Small intestine (tissue), 7 donors: ENCODE measurements at regions not wholly inside any gene's neighbourhood (a gene's known extent, or its start where the extent isn't known, plus 50 kb on each side); places are given as distances from the start of the nearest gene placed in this dataset.
A peak's percentile ranks its signal among the peaks of the same experiment; 100 is the strongest.

Experiments used
- DNase-seq, 2 donors: peaks; one replicate each; pipeline versions ENCODE4 v3.0.0 to v3.0.0-alpha.2; 2013
- FAIRE-seq: peaks from 2 replicates; lab custom pipeline; 2012; peaks lifted over from hg19 to GRCh38; lab: Jason Lieb, UNC
- H3K27ac ChIP-seq, 3 donors: one replicate each; pipeline ENCODE4 v1.5.1; 2013; ENCODE audit warnings: low read length in 2 of 3, mild to moderate bottlenecking in 2 of 3, control low read depth in 1 of 3, inconsistent platforms in 1 of 3, low read depth in 1 of 3, moderate library complexity in 1 of 3
- H3K27me3 ChIP-seq, 3 donors: one replicate each; pipeline ENCODE4 v1.6.1; 2013; ENCODE audit warnings: low read length in 3 of 3, inconsistent platforms in 1 of 3; ENCODE audit not compliant: control insufficient read depth in 3 of 3, insufficient read depth in 3 of 3
- H3K36me3 ChIP-seq, 3 donors: one replicate each; pipeline ENCODE4 v1.6.1; 2013; ENCODE audit warnings: low read length in 3 of 3, inconsistent platforms in 1 of 3, low read depth in 1 of 3, mild to moderate bottlenecking in 1 of 3, moderate library complexity in 1 of 3; ENCODE audit not compliant: control insufficient read depth in 3 of 3, insufficient read depth in 2 of 3
- H3K4me1 ChIP-seq, 3 donors: one replicate each; pipeline ENCODE4 v1.6.1; 2013; ENCODE audit warnings: low read length in 2 of 3, inconsistent platforms in 1 of 3, low read depth in 1 of 3, mild to moderate bottlenecking in 1 of 3, moderate library complexity in 1 of 3; ENCODE audit not compliant: control insufficient read depth in 3 of 3, insufficient read depth in 2 of 3
- H3K4me3 ChIP-seq, 3 donors: one replicate each; pipeline ENCODE4 v1.5.1; 2013; ENCODE audit warnings: low read length in 3 of 3, control low read depth in 1 of 3, inconsistent platforms in 1 of 3, low read depth in 1 of 3, mild to moderate bottlenecking in 1 of 3, moderate library complexity in 1 of 3
- H3K9me3 ChIP-seq, 2 donors: one replicate each; pipeline ENCODE4 v1.6.1; 2013; ENCODE audit warnings: low read depth in 1 of 2, low read length in 1 of 2; ENCODE audit not compliant: control insufficient read depth in 2 of 2, insufficient read depth in 1 of 2
- WGBS, 3 donors: extraction: QIAGEN DNeasy Blood & Tissue Kit; methylation state at CpG; one replicate each; pipeline ENCODE4 v1.1.7; 2013; 5-methylcytosine and 5-hydroxymethylcytosine counted together
- donor health status: healthy with polysubstance abuse.
- donor health status: control.
- donor health status: control.
- donor health status: Bipolar disorder and iron deficiency.
- donor health status: healthy.

DNA sequence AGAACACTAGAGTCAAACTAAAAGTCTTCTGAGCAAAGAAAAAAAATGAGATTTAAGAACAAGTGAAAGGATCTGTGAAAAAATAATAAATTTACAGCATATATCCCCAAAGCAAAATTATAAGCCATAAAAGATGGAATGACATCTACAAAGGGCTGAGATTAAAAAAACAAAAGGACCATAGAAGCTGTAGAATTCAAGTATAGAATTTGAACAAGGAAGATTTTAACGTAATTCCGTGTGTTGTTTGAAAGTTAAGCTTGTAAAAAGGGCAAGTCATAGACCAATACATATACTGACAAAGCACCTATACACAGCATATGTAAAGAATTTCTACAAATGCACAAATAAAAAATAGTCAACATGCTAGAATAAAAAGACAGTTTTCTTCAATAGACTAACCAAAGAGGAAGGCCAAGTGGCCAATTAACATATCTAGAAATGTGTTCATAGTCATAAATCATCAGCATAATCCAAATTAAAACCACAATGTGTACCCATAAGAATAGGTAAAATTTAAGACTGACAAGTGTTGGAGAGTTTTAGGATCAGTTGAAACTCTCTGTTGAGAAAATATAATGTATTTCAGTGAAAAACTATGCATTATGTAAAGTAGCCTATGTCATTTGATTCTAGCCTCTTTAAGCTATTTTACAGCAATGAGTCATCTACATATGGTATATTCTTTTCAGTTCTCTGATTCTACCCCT lies 674.9 kb downstream of the OLFM4 start:
- no peak for DNase-seq
- FAIRE-seq, result no peak
- no peak overlapping the region for H3K4me3 ChIP-seq
- H3K4me1 ChIP-seq, result no peaks in the 10 kb centered on the region
- no peak overlapping the region for H3K27ac ChIP-seq
- no peaks in the 10 kb centered on the region for H3K27me3 ChIP-seq
- WGBS, 3 donors, result 87 to 92% (median 89%) methylated on average over 2 of the region's 2 CpGs
- H3K36me3 ChIP-seq, result no peaks in the 10 kb centered on the region
- peaks cover 0 to 3% of the 10 kb centered on the region in 2 donors for H3K9me3 ChIP-seq

DNA sequence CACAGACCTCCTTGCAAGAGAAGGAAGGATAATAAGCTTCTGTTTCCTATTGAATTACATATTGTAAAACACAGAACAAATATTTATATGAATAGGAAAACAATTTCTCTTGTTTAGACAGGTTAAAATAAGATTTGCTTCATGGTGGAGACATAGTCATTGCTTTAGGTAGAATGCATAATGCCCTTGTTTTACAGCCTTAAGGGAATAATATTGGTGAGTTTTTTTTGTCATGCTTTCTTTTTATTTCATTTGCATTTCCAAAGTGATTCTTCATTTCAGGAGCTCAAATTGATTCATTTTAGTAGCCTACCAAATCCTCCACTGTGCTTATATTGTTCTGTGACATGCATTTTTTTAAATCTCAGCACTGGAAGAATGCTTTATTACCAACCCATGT lies 690.7 kb downstream of the OLFM4 start:
- Histone ChIP-seq H3K27ac (no peak overlapping the region), H3K36me3 (no peaks in the 10 kb centered on the region), H3K4me3 (no peak overlapping the region), H3K4me1 (no peaks in the 10 kb centered on the region), H3K27me3 (no peaks in the 10 kb centered on the region), H3K9me3 (peaks cover 0 to under 1% of the 10 kb centered on the region in 2 donors)
- FAIRE-seq, result no peak
- no peak for DNase-seq

DNA sequence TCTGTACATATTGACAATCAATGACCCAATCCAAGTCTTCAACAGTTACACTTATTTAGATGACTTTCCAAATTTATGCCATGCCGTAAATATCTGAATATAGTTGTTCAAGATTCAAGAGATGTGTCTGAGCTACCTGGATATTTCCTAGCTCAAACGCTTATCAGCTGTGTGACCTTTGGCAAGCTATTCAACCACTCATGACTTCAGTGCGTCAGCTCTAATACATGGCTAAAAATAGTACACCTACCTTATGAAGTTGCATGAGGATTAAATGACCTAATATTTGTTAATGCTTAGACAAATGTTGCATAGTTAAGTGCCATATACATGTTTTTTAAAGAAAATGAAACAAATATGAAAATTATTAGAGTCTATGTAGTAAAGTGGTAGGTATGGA lies 704.1 kb downstream of the OLFM4 start:
- DNase-seq (peak in 1 of 2 donors; percentile 1), FAIRE-seq (no peak)
- H3K4me3 ChIP-seq, result no peak overlapping the region
- no peaks in the 10 kb centered on the region for H3K27me3 ChIP-seq
- no peaks in the 10 kb centered on the region for H3K36me3 ChIP-seq
- H3K9me3 ChIP-seq, result no peaks in the 10 kb centered on the region
- H3K4me1 ChIP-seq, result no peaks in the 10 kb centered on the region
- 35 to 74% (median 46%) methylated on average over 3 of the region's 3 CpGs for WGBS, 3 donors
- H3K27ac ChIP-seq, result no peak overlapping the region

DNA sequence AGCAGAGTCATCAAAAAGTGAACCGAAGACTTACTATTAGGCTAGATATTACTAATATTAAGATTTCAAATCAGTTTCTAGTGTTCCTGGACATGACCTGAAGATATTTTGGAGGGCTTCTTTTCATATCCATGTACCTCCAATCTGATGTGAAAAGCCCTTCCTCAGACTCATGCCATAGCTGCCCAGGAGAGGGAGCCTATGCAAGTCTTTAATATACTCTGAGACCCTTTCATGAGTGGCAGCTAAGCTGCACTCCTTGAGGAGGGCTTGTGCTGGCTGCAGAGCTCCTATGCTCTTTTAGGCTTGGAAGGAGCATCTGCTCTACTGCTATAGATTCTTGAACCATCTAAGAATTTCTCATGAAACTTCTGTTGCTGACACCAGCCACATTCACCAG lies 715.3 kb downstream of the OLFM4 start:
- Histone ChIP-seq H3K27ac (no peak overlapping the region), H3K4me3 (no peak overlapping the region), H3K27me3 (no peaks in the 10 kb centered on the region), H3K9me3 (no peaks in the 10 kb centered on the region), H3K4me1 (no peaks in the 10 kb centered on the region), H3K36me3 (no peaks in the 10 kb centered on the region)
- 93 to 96% (median 94%) methylated on average over 1 of the region's 1 CpG for WGBS, 3 donors
- FAIRE-seq (no peak), DNase-seq (no peak)

DNA sequence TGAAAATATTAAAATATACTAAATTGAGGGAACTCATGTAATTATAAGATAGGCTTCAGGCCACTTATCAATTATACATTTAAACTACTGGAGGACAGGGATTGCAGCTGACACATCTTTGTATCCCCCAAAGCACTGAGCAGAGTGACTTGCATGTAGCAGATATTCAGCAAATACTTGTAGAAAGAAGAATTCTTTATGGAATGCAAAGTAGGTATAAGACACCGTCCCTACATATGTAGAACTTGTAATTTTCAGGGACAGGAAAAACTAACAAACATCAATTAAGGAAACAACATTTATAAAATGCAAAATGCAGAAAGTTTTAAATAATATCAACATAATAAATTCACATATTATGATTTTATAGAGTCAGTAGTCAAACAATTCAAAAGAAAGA lies 719.2 kb downstream of the OLFM4 start:
- Histone ChIP-seq H3K36me3 (no peaks in the 10 kb centered on the region), H3K9me3 (no peaks in the 10 kb centered on the region), H3K4me1 (no peaks in the 10 kb centered on the region), H3K4me3 (no peak overlapping the region), H3K27ac (no peak overlapping the region), H3K27me3 (no peaks in the 10 kb centered on the region)
- FAIRE-seq (no peak), DNase-seq (no peak)
- 87 to 98% (median 88%) methylated on average over 1 of the region's 1 CpG for WGBS, 3 donors

DNA sequence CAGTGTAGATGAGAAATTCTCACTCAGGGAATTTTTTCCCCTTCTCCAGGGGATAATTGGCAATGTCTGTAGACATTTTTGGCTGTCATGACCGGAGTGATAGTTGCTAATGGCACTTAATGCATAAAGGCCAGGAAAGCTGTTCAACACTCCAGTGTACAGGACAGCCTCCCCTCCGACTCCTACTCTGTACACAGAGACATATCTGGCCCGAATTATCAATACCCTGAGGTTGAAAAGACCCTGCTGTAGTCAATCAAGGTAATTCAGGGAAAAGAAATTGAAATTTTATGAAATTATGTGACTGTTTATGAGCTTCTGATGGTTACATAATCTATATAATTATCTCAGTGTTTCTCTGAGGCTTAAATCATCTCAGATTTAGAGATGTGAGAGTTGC lies 720.7 kb downstream of the OLFM4 start:
- 31 to 61% (median 44%) methylated on average over 3 of the region's 3 CpGs for WGBS, 3 donors
- no peak overlapping the region for H3K27ac ChIP-seq
- no peaks in the 10 kb centered on the region for H3K27me3 ChIP-seq
- H3K36me3 ChIP-seq, result no peaks in the 10 kb centered on the region
- no peaks in the 10 kb centered on the region for H3K4me1 ChIP-seq
- no peaks in the 10 kb centered on the region for H3K9me3 ChIP-seq
- no peak overlapping the region for H3K4me3 ChIP-seq
- DNase-seq, result no peak
- FAIRE-seq, result no peak

DNA sequence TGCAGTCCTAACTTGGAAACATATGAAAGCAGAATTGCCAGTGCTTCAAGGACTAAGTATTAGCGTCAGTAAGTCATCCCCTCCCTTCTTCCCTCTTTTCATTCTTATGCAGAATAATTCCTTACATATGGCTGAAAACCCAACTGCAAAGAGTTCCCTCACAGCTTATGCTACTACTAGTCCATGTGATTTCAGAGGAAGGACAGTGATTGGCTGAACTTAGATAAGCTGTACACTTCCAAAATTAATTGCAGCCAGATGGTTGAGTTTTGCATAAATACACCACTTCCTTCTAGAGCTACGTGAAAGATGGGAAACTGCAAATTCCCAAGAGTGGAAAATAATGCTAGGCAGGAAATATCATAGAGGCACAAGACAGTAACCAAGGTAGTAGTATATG lies 730.4 kb downstream of the OLFM4 start:
- Histone ChIP-seq H3K36me3 (no peaks in the 10 kb centered on the region), H3K27ac (no peak overlapping the region), H3K27me3 (no peaks in the 10 kb centered on the region), H3K4me1 (no peaks in the 10 kb centered on the region), H3K9me3 (no peaks in the 10 kb centered on the region), H3K4me3 (no peak overlapping the region)
- 36 to 48% (median 45%) methylated on average over 2 of the region's 2 CpGs for WGBS, 3 donors
- FAIRE-seq, result no peak
- no peak for DNase-seq

DNA sequence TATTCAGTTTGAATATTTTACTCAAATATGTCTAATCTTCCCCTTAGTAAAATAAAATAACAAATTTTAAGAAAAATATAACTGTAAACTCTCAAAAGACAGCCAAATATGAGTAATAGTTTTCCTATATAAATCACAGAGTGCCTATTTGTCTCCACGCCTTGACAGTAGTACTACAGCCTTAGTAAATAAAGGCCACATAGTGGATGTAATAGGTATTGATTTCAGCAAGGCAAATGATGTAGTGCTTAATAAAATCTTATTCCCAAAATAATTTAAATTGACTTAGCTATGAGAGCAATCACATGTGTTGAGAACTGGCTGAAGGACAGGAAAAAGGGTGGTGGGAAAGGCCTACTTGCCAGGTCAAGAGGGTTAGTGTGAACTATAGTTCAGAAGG lies 747.2 kb downstream of the OLFM4 start:
- FAIRE-seq (no peak), DNase-seq (no peak)
- no peaks in the 10 kb centered on the region for H3K4me1 ChIP-seq
- no peaks in the 10 kb centered on the region for H3K36me3 ChIP-seq
- no peaks in the 10 kb centered on the region for H3K27me3 ChIP-seq
- 72 to 89% (median 78%) methylated on average over 1 of the region's 1 CpG for WGBS, 3 donors
- no peak overlapping the region for H3K4me3 ChIP-seq
- no peaks in the 10 kb centered on the region for H3K9me3 ChIP-seq
- H3K27ac ChIP-seq, result no peak overlapping the region

DNA sequence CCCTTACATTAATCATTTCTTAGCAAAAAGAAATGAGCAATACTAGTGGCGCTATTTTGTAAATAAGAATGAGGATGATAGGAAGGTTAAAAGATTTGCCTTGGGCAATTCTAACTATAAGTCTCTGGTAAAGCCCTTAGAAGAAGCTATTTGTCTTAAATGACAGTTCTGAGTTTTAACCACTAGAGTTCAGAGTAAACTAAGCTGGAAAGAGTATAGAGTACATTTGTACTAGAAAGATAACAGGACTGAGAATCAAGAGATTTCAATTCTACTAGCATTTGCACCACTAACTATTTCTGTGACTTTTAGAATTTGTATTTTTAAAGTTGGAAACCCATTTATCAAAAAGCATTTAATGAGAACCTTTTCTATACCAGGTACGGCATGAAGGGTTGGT lies 750.3 kb downstream of the OLFM4 start:
- H3K9me3 ChIP-seq, result no peaks in the 10 kb centered on the region
- WGBS, 3 donors, result 61 to 74% (median 63%) methylated on average over 2 of the region's 2 CpGs
- FAIRE-seq (no peak), DNase-seq (no peak)
- no peak overlapping the region for H3K27ac ChIP-seq
- H3K4me1 ChIP-seq, result no peaks in the 10 kb centered on the region
- no peaks in the 10 kb centered on the region for H3K36me3 ChIP-seq
- H3K4me3 ChIP-seq, result no peak overlapping the region
- H3K27me3 ChIP-seq, result no peaks in the 10 kb centered on the region
